Anterior cingulate cortex (tissue), 58 donors: ENCODE measurements at regions not wholly inside any gene's neighbourhood (a gene's known extent, or its start where the extent isn't known, plus 50 kb on each side); places are given as distances from the start of the nearest gene placed in this dataset.
"Not testable (repeated sequence)": the region's sequence is repeated elsewhere in the genome, so short reads cannot be mapped to it uniquely, and the experiment has no call there.

Experiments
- DNase-seq, 58 donors: peaks; one replicate each; lab custom pipeline; 2025; lab: John Stamatoyannopoulos, UW

DNA sequence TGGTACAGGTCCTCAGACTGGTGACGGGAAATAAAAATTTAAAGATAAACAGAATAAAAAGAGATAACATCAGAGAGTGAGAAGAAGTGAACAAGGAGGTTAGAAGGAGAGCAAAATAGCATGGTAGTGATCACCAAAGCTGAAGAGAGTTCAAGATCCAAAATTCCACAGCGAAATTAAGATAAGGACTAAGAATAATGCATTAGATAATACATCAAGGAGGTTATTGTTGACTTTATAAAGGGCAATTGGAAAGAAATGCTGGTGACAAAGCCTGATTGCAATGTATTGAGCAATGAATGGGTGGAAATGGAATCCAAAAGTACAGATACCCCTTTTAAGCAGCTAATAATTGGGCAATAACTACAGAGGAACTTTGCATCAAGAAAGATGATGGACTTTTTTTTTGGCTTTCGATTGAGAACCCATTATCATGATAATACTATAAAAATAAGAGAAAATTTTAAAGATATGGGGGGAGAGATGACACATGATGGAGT, 101.6 kb upstream of the MAP9 start:
- no peak for DNase-seq

DNA sequence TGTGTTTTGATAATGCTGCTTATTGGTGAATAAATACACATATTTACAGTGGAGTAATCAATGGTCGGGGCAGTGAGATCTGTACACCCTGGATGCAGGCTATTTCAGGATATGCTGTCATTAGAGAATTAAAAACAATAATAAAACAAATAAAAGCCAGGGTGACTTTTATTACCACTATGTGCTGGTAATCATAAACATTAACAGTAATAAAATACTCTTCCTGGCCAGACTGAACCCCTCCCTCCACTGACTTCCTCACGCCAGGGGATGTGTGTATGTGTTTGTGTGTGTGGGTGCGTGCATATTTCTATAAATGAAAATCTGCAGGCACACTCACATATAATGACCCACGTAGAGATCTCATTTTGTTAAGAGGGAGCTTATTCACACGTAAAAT, 98.0 kb upstream of the MAP9 start:
- no peak for DNase-seq

DNA sequence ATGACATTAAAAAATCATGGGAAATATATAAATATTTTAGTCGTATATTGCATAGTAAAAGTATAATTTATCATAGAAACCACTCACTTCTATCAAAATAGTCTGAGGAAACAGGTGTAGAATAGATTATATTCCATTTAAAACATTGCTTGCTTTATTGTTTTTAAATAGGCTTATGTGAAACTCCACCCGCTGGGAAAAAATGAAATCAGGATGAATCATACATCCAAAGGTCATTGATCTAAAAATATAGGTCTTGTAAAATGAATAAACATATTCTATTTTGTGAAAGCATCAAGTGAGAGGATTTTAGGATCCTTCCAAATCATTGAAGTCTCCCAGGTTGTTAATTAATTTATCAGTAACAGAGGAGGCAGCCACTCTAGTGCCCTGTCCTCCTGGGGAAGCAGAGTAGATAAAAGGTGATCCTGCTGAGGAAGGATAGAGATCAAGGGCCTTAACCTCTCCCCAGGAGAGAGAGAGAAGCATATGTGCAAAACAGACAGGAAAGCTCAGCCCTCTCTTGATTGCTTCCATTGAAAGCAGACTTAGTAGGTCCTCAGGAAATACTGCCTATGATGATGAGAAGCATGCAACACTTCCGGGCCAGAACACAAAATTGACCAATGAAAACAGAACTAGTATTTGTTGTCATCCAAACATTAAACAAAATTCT, 96.8 kb upstream of the MAP9 start:
- DNase-seq: no peak

DNA sequence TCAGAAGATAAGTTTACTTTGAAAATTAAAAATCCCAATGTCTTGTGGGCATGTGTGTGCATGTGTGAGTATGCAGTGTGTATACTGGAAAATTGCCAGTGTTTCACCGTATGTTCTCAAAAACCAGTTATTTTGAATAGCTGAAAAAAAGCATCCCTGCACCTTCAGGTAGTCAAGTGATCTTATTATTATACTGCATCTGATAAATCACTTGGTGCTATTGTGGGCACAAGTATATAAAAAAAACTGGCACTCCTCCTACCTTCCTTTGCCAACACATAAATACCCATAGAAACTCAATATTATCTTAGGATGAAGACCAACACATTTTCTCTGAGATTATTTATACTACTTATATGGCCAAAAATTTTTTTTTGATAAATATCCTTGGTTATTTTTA, 91.5 kb upstream of the MAP9 start:
- DNase-seq: no peak

DNA sequence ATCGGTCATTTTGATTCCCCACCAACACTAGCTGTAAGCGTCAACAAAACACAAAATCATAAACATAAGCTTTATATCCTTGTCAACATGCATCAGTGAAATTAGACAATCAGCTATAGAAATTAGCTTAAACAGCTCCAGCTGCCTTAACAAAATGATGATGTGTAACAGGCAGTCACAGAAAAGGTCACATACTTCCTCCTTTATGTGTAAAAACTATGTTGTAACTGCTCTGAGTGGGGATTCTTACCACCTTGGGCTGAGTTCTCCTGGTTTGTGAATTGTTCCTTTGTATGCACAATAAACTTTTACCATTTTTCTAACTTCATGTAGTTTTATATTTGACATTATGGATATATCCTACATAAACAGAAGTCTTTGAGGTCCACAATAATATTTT, 73.9 kb upstream of the MAP9 start:
- DNase-seq: no peak

DNA sequence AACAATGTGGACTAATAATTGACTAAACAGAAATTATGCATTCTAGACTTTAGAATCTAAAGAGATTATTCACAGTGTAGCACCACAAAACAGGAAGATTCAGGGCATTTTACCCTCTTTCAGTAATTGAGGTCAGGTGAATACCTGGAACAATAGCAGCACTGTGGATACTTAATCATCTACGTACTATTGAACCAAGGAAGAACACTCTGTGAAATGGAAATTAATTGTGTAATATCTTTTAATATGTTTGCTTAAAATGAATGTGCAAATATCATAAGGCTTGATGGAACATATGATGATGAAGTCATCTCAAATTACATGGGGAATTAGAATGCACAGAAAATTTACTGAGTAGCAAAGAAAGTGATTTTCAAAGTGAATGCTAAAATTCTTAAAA, 68.5 kb upstream of the MAP9 start:
- DNase-seq: no peak

DNA sequence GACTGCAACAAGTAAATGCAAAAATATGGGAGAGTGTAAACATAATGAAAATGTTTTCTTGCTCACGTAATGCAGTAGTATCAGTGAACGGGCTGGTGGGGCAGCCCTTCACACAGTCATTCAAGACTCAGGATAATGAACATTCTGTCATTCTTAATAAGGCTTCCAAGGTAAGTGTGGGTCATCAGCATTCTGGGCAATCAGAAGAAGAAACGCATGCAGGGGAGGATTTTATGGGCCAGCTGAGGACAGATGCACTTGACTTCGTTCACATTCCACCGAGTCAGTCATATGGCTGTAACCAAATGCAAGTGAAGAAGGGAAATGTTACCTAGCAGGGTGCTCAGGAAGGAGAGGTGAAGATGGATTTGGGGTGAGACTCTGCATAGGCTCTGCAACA, 68.0 kb upstream of the MAP9 start:
- no peak for DNase-seq

DNA sequence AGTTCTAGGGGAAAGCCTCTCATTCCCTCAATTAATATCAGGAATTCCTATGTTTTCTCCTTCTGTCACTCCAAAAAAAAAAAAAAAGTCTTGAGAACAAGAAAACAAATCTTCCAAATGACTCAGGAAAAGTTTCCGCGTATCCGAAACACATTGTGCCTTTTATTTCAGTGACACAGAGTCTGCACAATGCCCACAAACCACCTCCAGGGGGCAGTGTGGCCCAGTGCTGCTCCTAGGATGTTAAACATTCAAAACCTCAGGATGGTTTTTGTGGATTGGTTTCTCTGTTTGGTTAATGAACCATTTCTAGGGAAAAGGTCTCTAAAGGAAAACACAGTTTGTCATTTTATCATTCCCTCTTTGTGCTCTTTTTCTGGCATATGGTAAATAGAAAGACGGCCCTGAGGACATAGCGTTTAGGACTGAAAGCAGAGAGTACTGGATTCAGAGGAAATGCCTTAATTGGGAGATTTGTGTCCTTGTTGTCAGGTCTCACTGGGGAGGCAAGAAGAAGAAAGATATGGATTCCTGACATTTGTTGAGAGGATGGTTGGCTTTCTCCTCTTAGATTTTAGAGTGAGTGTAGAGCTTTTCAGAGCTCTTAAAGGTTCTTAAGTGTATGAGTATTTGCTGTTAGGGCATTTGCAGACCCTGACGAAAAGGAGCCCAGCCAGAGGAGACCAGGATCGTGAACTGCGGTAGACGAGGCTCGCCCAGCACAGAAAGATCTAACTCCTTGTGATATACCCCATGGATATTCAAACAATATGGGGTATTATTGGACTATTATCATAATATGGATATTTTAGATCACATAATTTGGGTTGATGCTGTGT, 65.7 kb upstream of the MAP9 start:
- DNase-seq: peak in 57 of 58 donors; percentile 3 to 93 (median 60)

DNA sequence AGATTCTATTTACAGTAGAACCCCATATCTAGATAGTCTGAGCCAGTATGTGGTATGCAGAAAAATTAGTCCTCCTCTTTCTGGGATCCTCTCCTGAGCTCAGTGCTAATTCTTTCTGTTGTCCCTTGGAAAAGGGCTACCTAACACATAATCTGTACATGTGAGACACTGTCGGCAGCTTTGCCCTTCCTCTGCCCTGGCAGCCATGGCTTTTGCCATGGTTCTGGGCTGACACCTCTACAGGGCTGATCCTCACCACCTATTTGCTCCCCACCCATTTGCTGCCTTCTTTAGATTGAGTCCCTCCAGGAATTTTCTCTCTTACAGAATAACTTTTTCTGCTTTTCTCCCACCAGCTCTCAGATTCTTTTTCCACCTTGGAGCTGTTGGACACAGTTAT, 64.7 kb upstream of the MAP9 start:
- no peak for DNase-seq

DNA sequence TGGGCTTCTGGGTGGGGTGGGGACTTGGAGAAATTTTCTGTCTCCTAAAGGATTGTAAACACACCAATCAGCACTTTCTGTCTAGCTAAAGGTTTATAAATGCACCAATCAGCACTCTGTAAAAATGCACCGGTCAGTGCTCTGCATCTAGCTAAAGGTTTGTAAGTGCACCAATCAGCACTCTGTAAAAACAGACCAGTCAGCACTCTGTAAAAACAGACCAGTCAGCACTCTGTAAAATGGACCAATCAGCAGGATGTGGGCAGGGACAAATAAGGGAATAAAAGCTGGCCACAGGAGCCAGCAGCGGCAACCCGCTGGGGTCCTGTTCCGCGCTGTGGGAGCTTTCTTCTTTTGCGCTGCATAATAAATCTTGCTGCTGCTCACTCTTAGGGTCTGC, 63.0 kb upstream of the MAP9 start:
- DNase-seq: not testable (repeated sequence)

DNA sequence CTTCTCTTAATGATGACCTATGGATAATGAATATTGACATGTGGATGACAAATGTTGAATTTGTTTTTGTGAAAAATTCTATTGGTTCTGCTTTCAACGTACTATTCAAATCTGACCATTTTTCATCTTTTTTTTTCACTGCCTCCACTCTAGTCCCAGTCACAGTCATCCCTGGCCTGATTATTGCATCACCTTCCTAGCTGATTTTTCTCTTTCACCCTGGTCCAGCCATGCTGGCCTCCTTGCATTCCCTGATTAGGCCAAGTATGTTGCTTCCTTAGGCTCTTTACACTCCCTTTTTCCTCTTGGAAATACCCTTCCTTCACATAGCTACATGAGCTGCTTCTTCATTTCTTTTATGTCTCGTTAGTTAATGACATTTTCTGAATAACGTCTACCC, 58.1 kb upstream of the MAP9 start:
- no peak for DNase-seq

DNA sequence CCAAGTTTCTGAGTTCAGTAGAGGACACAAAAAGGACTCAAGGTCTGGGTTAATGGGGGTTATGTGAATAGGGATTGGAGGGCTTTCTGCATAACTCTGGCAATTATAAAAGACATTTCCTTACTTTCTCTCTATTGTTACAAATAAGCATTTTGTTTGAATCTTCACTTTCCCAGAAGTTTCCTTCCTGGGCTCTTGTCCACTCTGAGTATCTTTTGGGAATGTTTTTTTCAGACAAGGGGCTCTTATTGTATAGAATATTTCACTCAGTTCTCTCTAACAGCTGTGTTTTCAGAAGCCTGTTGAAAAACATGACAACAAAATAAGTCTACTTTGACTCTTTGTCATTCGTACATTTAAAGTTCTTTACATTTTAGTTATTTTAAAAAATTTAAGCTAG, 57.6 kb upstream of the MAP9 start:
- DNase-seq: no peak

DNA sequence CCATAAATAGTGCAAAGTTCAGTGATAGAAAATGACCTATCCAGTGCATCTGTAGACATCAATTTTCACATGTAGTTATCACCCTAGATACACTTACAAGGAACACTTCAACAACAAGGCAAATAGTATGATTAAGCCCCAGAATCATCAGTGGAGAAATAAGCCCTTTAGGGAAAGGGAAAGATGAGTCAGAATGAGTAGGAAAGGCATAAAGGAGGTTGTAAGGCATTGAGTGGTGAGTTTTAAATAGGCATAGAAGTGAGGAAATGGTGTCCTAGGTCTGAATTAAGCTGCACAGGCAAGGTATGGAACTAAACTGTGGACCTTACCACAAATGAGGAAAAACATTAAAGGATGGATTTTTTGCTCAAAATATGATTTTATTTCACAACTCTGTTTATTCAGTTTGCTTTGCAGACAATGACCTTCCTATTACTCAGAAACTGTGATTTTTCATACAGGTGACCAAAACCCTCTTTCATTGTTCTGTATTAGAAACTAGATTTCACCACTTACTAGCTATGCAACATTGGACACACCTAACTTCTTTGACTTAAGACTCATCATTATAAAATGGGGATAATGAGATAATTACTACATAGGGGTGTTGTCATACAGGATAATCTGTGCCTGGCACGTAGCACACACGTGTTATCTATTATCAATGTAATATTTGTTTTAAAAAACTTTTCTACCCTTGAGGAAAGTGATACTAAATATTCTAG, 57.0 kb upstream of the MAP9 start:
- DNase-seq: no peak

DNA sequence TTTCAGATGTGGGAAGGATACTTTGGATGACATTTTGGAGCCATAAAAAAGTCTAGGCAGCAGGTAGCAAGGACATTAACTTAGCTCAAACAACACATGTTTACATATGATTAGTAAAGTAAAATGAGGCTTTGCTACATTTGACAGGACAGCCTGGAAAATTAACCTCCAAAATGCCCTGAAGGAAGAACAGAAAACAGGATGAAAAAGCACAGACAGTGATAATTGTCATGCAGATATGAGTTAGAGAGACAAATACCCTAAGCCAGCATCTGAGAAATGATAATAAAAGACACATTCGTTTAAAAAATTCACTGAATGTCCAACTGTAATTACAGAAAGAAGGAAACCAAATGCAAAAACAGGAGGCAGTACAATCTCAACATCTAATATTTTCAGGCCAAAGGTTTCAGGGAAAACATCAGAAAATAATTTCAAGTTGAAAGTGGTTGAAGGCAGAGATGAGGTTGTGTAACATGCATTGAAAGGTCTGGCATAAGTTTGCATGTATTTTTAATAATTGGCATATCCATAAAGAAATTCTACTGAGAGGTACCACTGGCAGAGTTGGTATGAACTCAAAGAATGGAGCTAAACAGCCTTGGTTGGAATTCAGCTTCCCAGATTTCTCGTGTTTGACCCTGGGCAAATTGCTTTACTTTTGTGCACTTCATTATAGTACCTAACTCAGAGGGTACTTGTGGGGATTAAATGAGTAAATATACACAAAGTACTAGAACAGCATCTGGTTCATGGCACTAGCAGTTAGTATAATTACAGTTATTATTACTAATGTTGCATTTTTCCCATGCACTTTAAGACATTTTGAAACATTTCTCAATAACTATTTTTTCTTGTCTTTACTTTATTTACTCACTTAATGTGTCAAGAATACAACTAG, 54.4 kb upstream of the MAP9 start:
- DNase-seq: no peak

DNA sequence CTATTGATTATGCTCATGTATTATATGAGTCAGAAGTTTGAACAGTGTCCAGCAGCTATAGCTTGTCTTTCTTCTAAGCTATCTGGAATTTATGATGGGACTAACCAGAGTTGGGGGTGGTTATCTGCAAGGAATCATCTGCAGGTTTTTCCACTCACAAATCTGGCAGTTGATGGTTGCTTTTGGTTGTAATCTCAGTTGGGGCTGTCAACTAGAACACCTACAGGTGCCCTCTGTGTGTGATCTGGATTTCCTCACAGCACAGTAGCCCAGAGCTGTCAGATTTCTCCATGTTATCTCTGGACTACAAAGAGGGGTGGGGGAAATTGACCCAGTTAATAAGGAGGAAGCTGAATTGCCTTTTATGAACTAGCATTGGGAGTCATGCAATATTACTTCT, 51.4 kb upstream of the MAP9 start:
- DNase-seq: no peak

DNA sequence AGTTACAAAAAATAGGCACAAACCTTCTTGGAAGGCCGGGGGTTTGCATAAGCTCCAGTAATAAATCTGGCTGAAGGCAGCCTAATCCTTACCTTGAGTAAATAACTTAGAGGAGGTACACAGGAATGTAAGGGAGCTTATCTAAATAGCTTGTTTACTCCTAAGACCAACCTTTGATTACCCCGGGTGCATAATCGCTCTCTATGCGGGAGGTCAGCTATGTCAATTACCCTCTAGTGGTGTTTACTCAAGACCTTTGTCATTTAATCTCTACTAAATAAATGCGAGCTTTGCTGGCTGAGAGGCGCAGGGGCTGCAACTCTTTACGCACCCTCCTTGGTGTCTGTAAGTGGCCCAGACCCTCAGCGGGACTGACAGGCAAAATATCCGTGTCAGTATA, 50.2 kb upstream of the MAP9 start:
- DNase-seq: no peak
